Fibroblast of pulmonary artery (primary cell): ENCODE measurements at regions not wholly inside any gene's neighbourhood (a gene's known extent, or its start where the extent isn't known, plus 50 kb on each side); places are given as distances from the start of the nearest gene placed in this dataset.
A peak's percentile ranks its signal among the peaks of the same experiment; 100 is the strongest.
"Not testable (repeated sequence)": the region's sequence is repeated elsewhere in the genome, so short reads cannot be mapped to it uniquely, and the experiment has no call there.

ENCODE experiments used
- DNase-seq: peaks from one replicate; pipeline ENCODE4 v3.0.0-alpha.2; 2010; ENCODE audit warnings: low read depth
- H3K4me3 ChIP-seq: replicated peaks from 2 replicates; pipeline ENCODE4 v1.5.1; 2011; ENCODE audit warnings: low read depth, mild to moderate bottlenecking, control low read depth, low read length, moderate library complexity
- CTCF ChIP-seq: IDR thresholded peaks from 2 replicates; pipeline ENCODE4 v1.5.1; 2011; ENCODE audit warnings: mild to moderate bottlenecking, control low read depth, low read length, inconsistent platforms; ENCODE audit errors: missing control alignments

GRCh38 chr4:82301390-82301789, 72.4 kb downstream of the HNRNPD start:
- DNase-seq, H3K4me3 ChIP-seq: not testable (repeated sequence)

- no peak overlapping the region for H3K4me3 ChIP-seq
- no peak for TF ChIP-seq CTCF
- no peak for DNase-seq
These were observed 80.5 kb downstream of the HNRNPD start for GRCh38 chr4:82293304-82293703.

GRCh38 chr4:82287720-82288119, 86.1 kb downstream of the HNRNPD start:
- TF ChIP-seq CTCF, result no peak
- DNase-seq, result no peak

GRCh38 chr4:82284858-82285805, 88.7 kb downstream of the HNRNPD start:
- peak; percentile 99 for DNase-seq
- peak overlapping the region; percentile 52 for H3K4me3 ChIP-seq
- peak; percentile 70 for TF ChIP-seq CTCF

More at GRCh38 chr4:82287720-82288119, 86.1 kb downstream of the HNRNPD start:
- H3K4me3 ChIP-seq, result no peak overlapping the region

- no peak for DNase-seq
- TF ChIP-seq CTCF, result no peak
- peak overlapping the region; percentile 52 for H3K4me3 ChIP-seq
These were observed 89.3 kb downstream of the HNRNPD start for GRCh38 chr4:82284475-82284857.

GRCh38 chr4:82282875-82283274, 90.9 kb downstream of the HNRNPD start:
- no peak for TF ChIP-seq CTCF
- no peak overlapping the region for H3K4me3 ChIP-seq
- no peak for DNase-seq

- DNase-seq, H3K4me3 ChIP-seq: not testable (repeated sequence)
These were observed 94.2 kb downstream of the HNRNPD start for GRCh38 chr4:82279550-82279949.

GRCh38 chr4:82276332-82276640, 97.5 kb downstream of the HNRNPD start:
- no peak for DNase-seq
- H3K4me3 ChIP-seq, result no peak overlapping the region
- TF ChIP-seq CTCF, result no peak
